K562 (cell line): ENCODE measurements at regions not wholly inside any gene's neighbourhood (a gene's known extent, or its start where the extent isn't known, plus 50 kb on each side); places are given as distances from the start of the nearest gene placed in this dataset.

ENCODE experiments used
- ARID2 ChIP-seq: fragments of 450-650 bp; IDR thresholded peaks from 2 replicates; pipeline ENCODE4 v1.6.1; 2017; ENCODE audit warnings: antibody characterized with exemption, mild to moderate bottlenecking
- ARID3A ChIP-seq: IDR thresholded peaks from 2 replicates; pipeline ENCODE4 v1.6.1; 2012; ENCODE audit warnings: low read depth, low read length, improper control_type of control experiment, borderline replicate concordance
- BACH1 ChIP-seq: fragments of 200-800 bp; sonication (Bioruptor generic); IDR thresholded peaks from 2 replicates; pipeline ENCODE4 v1.6.1; 2016; ENCODE audit warnings: missing genetic modification characterization, missing compliant biosample characterization
- CTCF ChIP-seq, 3 experiments: IDR thresholded peaks in 2 of 3; conservative IDR thresholded peaks in 1 of 3; 2 replicates each; pipeline ENCODE4 v1.5.1; 2011 to 2012; ENCODE audit warnings: low read length in 3 of 3, mild to moderate bottlenecking in 3 of 3, control low read depth in 2 of 3, improper control_type of control experiment in 1 of 3, inconsistent platforms in 1 of 3, low read depth in 1 of 3, mixed read lengths in 1 of 3, moderate library complexity in 1 of 3; ENCODE audit not compliant: insufficient read depth in 2 of 3
- CTCFL ChIP-seq: IDR thresholded peaks from 2 replicates; pipeline ENCODE4 v1.6.1; 2011; ENCODE audit warnings: borderline replicate concordance, low read depth, mild to moderate bottlenecking, moderate library complexity, low read length; ENCODE audit not compliant: insufficient read depth, poor library complexity, severe bottlenecking
- CXXC5 ChIP-seq: fragments of 250-450 bp; sonication (Bioruptor Pico); IDR thresholded peaks from 2 replicates; pipeline ENCODE4 v1.8.0; 2022; ENCODE audit warnings: inconsistent platforms, mild to moderate bottlenecking, moderate library complexity
- ETV5 ChIP-seq: sonication (generic); formaldehyde crosslinking; IDR thresholded peaks from 2 replicates; pipeline ENCODE4 v1.4.0; 2020; ENCODE audit warnings: low read depth, mild to moderate bottlenecking, missing genetic modification reagents
- HCFC1 ChIP-seq: IDR thresholded peaks from 2 replicates; pipeline ENCODE4 v1.6.1; 2012; ENCODE audit warnings: low read depth, low read length, improper control_type of control experiment
- HMBOX1 ChIP-seq: sonication (generic); IDR thresholded peaks from 2 replicates; pipeline ENCODE4 v1.6.1; 2016
- KDM1A ChIP-seq, 2 experiments: fragments of 450-650 bp; IDR thresholded peaks; 2 replicates each; pipeline ENCODE4 v1.6.1; 2016; ENCODE audit warnings: mild to moderate bottlenecking in 2 of 2
- MXI1 ChIP-seq: IDR thresholded peaks from 2 replicates; pipeline ENCODE4 v1.6.1; 2011; ENCODE audit warnings: low read depth, mild to moderate bottlenecking, improper control_type of control experiment, low read length
- POLR2AphosphoS5 ChIP-seq: IDR thresholded peaks from 2 replicates; pipeline ENCODE4 v1.6.1; 2011; ENCODE audit warnings: mild to moderate bottlenecking, low read depth, low read length, moderate library complexity; ENCODE audit not compliant: control insufficient read depth, insufficient read depth
- SNIP1 ChIP-seq: fragments of 450-650 bp; IDR thresholded peaks from 2 replicates; pipeline ENCODE4 v1.7.1; 2017; ENCODE audit warnings: low read depth, mild to moderate bottlenecking
- THRAP3 ChIP-seq: fragments of 450-650 bp; IDR thresholded peaks from 2 replicates; pipeline ENCODE4 v1.6.1; 2016; ENCODE audit warnings: mild to moderate bottlenecking, inconsistent platforms, borderline replicate concordance
- TRIM24 ChIP-seq, 2 experiments: fragments of 450-650 bp; IDR thresholded peaks; 2 replicates each; pipeline ENCODE4 v1.6.1; 2016
- TRIM28 ChIP-seq: fragments of 450-650 bp; IDR thresholded peaks from 2 replicates; pipeline ENCODE4 v1.6.1; 2017
- ZBED1 ChIP-seq: IDR thresholded peaks from 2 replicates; pipeline ENCODE4 v1.6.1; 2014
- ZNF121 ChIP-seq: sonication (generic); formaldehyde crosslinking; conservative IDR thresholded peaks from 2 replicates; pipeline ENCODE4 v1.8.0; 2022; ENCODE audit warnings: missing genetic modification reagents
- ZNF133 ChIP-seq: fragments of 250-450 bp; sonication (Bioruptor Pico); IDR thresholded peaks from 2 replicates; pipeline ENCODE4 v1.4.0; 2020; ENCODE audit warnings: mild to moderate bottlenecking
- ZNF263 ChIP-seq: sonication (generic); formaldehyde crosslinking; IDR thresholded peaks from 2 replicates; pipeline ENCODE4 v1.8.0; 2022; ENCODE audit warnings: mild to moderate bottlenecking, missing genetic modification reagents, borderline replicate concordance
- ZNF316 ChIP-seq: fragments of 450-650 bp; IDR thresholded peaks from 2 replicates; pipeline ENCODE4 v1.6.1; 2016
- ZNF785 ChIP-seq: fragments of 250-450 bp; sonication (Bioruptor Pico); IDR thresholded peaks from 2 replicates; pipeline ENCODE4 v1.4.0; 2020; ENCODE audit warnings: mild to moderate bottlenecking

- TF ChIP-seq ARID2 (peak; percentile 47; the same call in 1 of the 2 replicates), THRAP3 (0 out of 2 replicates have a peak, but pooled peaks have one; percentile 23), ETV5 (CRISPR knock-in tag) (0 out of 2 replicates have a peak, but pooled peaks have one; percentile 33), HCFC1 (no peak), HMBOX1 (peak; percentile 80), ZNF133 (CRISPR knock-in tag) (no peak), CTCF (IDR thresholded peaks at IDR 0.05 in 2 of 3, conservative IDR thresholded peaks at IDR 0.05 in 1 of 3; ENCODE audit: insufficient read depth in 2 of 3, low read depth in 1 of 3, low read length in 3 of 3) (peak; percentile 88 to 94 (median 89)), ZNF263 (CRISPR knock-in tag) (peak; percentile 72; the same call in 1 of the 2 replicates), ZNF316 (0 out of 2 replicates have a peak, but pooled peaks have one; percentile 11), ZNF121 (no peak), CXXC5 (CRISPR knock-in tag) (peak; percentile 44; the same call in 1 of the 2 replicates), CTCFL (peak; percentile 32), ZNF785 (CRISPR knock-in tag) (no peak), ARID3A (0 out of 2 replicates have a peak, but pooled peaks have one; percentile 49), SNIP1 (no peak), MXI1 (0 out of 2 replicates have a peak, but pooled peaks have one; percentile 18), POLR2AphosphoS5 (0 out of 2 replicates have a peak, but pooled peaks have one; percentile 13), KDM1A (IDR thresholded peaks at IDR 0.05) (peak; percentile 74 to 76), ZBED1 (0 out of 2 replicates have a peak, but pooled peaks have one; percentile 39), TRIM24 (IDR thresholded peaks at IDR 0.05) (peak in 1 of 2 experiments; percentile 59; a peak in 2 of 4 replicates), TRIM28 (0 out of 2 replicates have a peak, but pooled peaks have one; percentile 25), BACH1 (peak; percentile 45; the same call in 1 of the 2 replicates)
These were observed 132.3 kb upstream of the C11orf58 start (continued) for GRCh38 chr11:16605894-16606783.
